Vagina (tissue), 2 donors: ENCODE measurements at regions not wholly inside any gene's neighbourhood (a gene's known extent, or its start where the extent isn't known, plus 50 kb on each side); places are given as distances from the start of the nearest gene placed in this dataset.

Experiments used
- DNase-seq, 2 donors: peaks; one replicate each; pipeline ENCODE4 v3.0.0-alpha.2; 2017; ENCODE audit errors: extremely low spot score in 2 of 2
- H3K27ac ChIP-seq: fragments of 200-600 bp; sonication (generic); one replicate; pipeline ENCODE4 v1.5.1; 2019
- H3K27me3 ChIP-seq: fragments of 200-600 bp; sonication (generic); one replicate; pipeline ENCODE4 v1.5.1; 2019
- H3K36me3 ChIP-seq, 2 donors: fragments of 200-600 bp; sonication (generic); one replicate each; pipeline ENCODE4 v1.5.1; 2017 to 2019
- H3K4me1 ChIP-seq: fragments of 200-600 bp; sonication (generic); one replicate; pipeline ENCODE4 v1.5.1; 2019
- H3K4me3 ChIP-seq, 2 donors: fragments of 200-600 bp; sonication (generic); 1 replicate in 1 of 2; 2 replicates in 1 of 2; pipeline ENCODE4 v1.5.1; 2016 to 2019
- H3K9me3 ChIP-seq: fragments of 200-600 bp; sonication (generic); one replicate; pipeline ENCODE4 v1.5.1; 2019
- POLR2A ChIP-seq, 2 donors: fragments of 450-650 bp; IDR thresholded peaks; one replicate each; pipeline ENCODE4 v1.6.1; 2017; ENCODE audit warnings: antibody characterized with exemption in 2 of 2, mild to moderate bottlenecking in 2 of 2, moderate library complexity in 2 of 2
- POLR2AphosphoS5 ChIP-seq, 2 donors: sonication (generic); formaldehyde crosslinking; IDR thresholded peaks; one replicate each; pipeline ENCODE4 v1.9.0; 2017; ENCODE audit warnings: antibody characterized with exemption in 2 of 2, mild to moderate bottlenecking in 2 of 2, low read depth in 1 of 2; ENCODE audit not compliant: insufficient read depth in 1 of 2
- intact Hi-C: fragments of 100-400 bp; cut with DNase I; formaldehyde crosslinking; loops from one replicate; pipeline ENCODE4 v1.15.1; 2023
- TF ChIP-seq, protein P1 (sequence below), 3 experiments: fragments of 450-650 bp in 2 of 3; fragments of 200-600 bp in 1 of 3; sonication (generic) in 1 of 3; IDR thresholded peaks; one replicate each; pipeline ENCODE4 v1.5.1; 2017 to 2019; ENCODE audit warnings: antibody characterized with exemption in 3 of 3, mild to moderate bottlenecking in 2 of 3, moderate library complexity in 2 of 3

DNA sequence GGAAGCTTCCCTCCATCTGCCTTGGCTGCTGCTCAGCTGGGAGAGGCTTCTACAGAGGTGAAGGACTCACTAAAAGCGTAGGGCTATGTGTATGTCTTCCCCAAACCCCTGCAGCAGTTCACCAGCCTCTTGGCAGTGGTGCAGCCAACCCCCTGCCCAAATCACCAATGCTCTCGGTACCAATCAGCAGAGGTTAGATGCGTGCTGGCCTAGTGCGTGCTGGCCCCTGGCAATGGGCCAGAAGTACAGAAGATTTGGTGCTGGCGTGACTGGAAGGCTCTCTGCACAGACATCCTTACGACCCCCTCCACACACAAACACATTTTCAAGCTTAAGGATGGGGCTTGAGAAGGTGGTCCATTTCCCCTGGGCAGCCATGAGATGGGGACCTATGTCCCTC, 79.0 kb downstream of the MRPL14 start:
- no peaks in the 10 kb centered on the region for H3K27me3 ChIP-seq
- no peaks in the 10 kb centered on the region for H3K9me3 ChIP-seq
- no peak for TF ChIP-seq POLR2A (IDR thresholded peaks at IDR 0.05)
- no peak for TF ChIP-seq POLR2AphosphoS5 (IDR thresholded peaks at IDR 0.05; ENCODE audit: insufficient read depth in 1 of 2, low read depth in 1 of 2)
- TF ChIP-seq, protein P1, sequence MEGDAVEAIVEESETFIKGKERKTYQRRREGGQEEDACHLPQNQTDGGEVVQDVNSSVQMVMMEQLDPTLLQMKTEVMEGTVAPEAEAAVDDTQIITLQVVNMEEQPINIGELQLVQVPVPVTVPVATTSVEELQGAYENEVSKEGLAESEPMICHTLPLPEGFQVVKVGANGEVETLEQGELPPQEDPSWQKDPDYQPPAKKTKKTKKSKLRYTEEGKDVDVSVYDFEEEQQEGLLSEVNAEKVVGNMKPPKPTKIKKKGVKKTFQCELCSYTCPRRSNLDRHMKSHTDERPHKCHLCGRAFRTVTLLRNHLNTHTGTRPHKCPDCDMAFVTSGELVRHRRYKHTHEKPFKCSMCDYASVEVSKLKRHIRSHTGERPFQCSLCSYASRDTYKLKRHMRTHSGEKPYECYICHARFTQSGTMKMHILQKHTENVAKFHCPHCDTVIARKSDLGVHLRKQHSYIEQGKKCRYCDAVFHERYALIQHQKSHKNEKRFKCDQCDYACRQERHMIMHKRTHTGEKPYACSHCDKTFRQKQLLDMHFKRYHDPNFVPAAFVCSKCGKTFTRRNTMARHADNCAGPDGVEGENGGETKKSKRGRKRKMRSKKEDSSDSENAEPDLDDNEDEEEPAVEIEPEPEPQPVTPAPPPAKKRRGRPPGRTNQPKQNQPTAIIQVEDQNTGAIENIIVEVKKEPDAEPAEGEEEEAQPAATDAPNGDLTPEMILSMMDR (IDR thresholded peaks at IDR 0.05): no peak
- DNase-seq: no peak
- intact Hi-C loops: no loop called here
- H3K4me1 ChIP-seq: peaks cover 64% of the 10 kb centered on the region
- H3K36me3 ChIP-seq: no peaks in the 10 kb centered on the region
- H3K27ac ChIP-seq: peak overlapping the region; percentile 79
- H3K4me3 ChIP-seq: no peak overlapping the region

- H3K4me3 ChIP-seq: no peak overlapping the region
- DNase-seq: no peak
- intact Hi-C loops: no loop called here
- H3K9me3 ChIP-seq: no peaks in the 10 kb centered on the region
- H3K36me3 ChIP-seq: no peaks in the 10 kb centered on the region
- TF ChIP-seq POLR2A (IDR thresholded peaks at IDR 0.05) (no peak), POLR2AphosphoS5 (IDR thresholded peaks at IDR 0.05; ENCODE audit: insufficient read depth in 1 of 2, low read depth in 1 of 2) (no peak)
- TF ChIP-seq, protein P1 (IDR thresholded peaks at IDR 0.05): no peak
- H3K27me3 ChIP-seq: no peaks in the 10 kb centered on the region
- H3K4me1 ChIP-seq: peaks cover 69% of the 10 kb centered on the region
- peak overlapping the region; percentile 79 for H3K27ac ChIP-seq
Measured at GRCh38 chr6:44047801-44048200, 79.5 kb downstream of the MRPL14 start.

DNA sequence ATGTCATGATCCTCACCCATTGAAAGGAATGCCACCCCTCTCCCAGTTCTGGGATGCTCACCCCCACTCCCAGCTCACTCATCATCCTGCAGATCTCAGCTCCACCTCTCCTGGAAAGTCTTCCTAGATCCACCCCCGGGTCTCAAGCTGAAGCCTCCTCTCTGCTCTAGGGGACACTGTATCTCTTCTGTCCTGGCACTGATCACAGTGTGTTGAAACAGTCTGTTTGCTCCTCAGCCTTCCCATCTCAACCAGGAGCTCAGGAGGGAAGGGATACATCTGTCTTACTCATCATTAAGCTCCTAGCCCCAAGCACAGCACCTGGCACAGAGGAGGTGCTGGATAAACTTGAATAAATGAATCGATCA, 80.1 kb downstream of the MRPL14 start:
- intact Hi-C loops: no loop called here
- DNase-seq: no peak
- no peak for TF ChIP-seq POLR2AphosphoS5 (IDR thresholded peaks at IDR 0.05; ENCODE audit: insufficient read depth in 1 of 2, low read depth in 1 of 2)
- TF ChIP-seq POLR2A (IDR thresholded peaks at IDR 0.05): no peak
- TF ChIP-seq, protein P1 (IDR thresholded peaks at IDR 0.05): no peak
- Histone ChIP-seq H3K4me3 (no peak overlapping the region), H3K27ac (peak overlapping the region; percentile 79), H3K4me1 (peaks cover 69% of the 10 kb centered on the region), H3K27me3 (no peaks in the 10 kb centered on the region), H3K9me3 (no peaks in the 10 kb centered on the region), H3K36me3 (no peaks in the 10 kb centered on the region)

DNA sequence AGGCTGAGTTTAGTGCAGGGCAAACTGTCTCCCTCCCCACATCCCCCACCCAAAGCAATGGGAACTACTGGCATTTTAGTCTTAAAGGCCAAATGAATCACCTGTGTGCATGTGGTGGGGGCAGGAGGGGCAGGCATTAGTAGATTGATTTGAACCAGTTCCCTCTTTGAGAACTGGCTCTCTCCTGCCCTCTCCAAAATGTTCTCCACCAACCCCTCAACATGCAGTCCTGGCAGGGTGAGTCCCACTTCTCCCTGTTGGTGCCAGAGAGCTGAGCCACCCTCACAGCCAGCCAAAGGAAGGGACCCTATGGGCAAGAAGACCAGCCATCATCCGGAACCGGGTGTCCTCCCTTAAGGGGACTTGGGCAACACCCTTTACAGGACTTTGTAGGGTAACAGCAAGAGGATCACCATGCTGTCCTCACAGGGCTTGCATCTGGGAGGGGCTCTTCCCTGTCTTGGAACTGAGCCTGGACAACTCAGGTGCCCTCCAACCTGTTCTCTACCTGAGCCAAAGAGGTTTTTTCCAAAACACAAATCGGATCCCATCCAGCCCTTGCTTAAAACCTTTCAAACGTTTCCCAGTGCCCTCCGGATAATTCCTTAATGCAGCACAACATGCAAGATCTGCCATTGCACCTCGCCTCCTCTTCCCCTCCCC, 80.6 kb downstream of the MRPL14 start:
- Histone ChIP-seq H3K36me3 (no peaks in the 10 kb centered on the region), H3K27ac (no peak overlapping the region), H3K4me3 (no peak overlapping the region), H3K27me3 (no peaks in the 10 kb centered on the region), H3K9me3 (no peaks in the 10 kb centered on the region), H3K4me1 (peaks cover 68% of the 10 kb centered on the region)
- intact Hi-C loops: no loop called here
- no peak for TF ChIP-seq POLR2A (IDR thresholded peaks at IDR 0.05)
- peak in 1 of 2 donors; percentile 2 for TF ChIP-seq POLR2AphosphoS5 (IDR thresholded peaks at IDR 0.05; ENCODE audit: insufficient read depth in 1 of 2, low read depth in 1 of 2)
- DNase-seq: no peak

- DNase-seq: no peak
- intact Hi-C loops: no loop called here
- Histone ChIP-seq H3K27me3 (no peaks in the 10 kb centered on the region), H3K36me3 (no peaks in the 10 kb centered on the region), H3K27ac (no peak overlapping the region), H3K4me1 (peaks cover 65% of the 10 kb centered on the region), H3K4me3 (no peak overlapping the region), H3K9me3 (no peaks in the 10 kb centered on the region)
- TF ChIP-seq POLR2A (IDR thresholded peaks at IDR 0.05) (no peak), POLR2AphosphoS5 (IDR thresholded peaks at IDR 0.05; ENCODE audit: insufficient read depth in 1 of 2, low read depth in 1 of 2) (no peak)
- TF ChIP-seq, protein P1 (IDR thresholded peaks at IDR 0.05): no peak
Measured at GRCh38 chr6:44045672-44046015, 81.6 kb downstream of the MRPL14 start.
